Lower lobe of right lung (tissue), 2 donors: ENCODE measurements at regions not wholly inside any gene's neighbourhood (a gene's known extent, or its start where the extent isn't known, plus 50 kb on each side); places are given as distances from the start of the nearest gene placed in this dataset.

ENCODE experiments used
- ATAC-seq, 2 donors: fragments of 200-7000 bp; cut with Tn5 transposase; one replicate each; pipeline ENCODE4 v1.9.1; 2020 to 2022; ENCODE audit warnings: mild to moderate bottlenecking in 2 of 2, moderate library complexity in 2 of 2
- DNase-seq: peaks from one replicate; pipeline ENCODE4 v3.0.0-alpha.2; 2020
- H3K27ac ChIP-seq: fragments of 200-600 bp; one replicate; pipeline ENCODE4 v1.8.0; 2022
- H3K27me3 ChIP-seq: fragments of 200-600 bp; one replicate; pipeline ENCODE4 v1.8.0; 2022; ENCODE audit warnings: low read depth
- H3K36me3 ChIP-seq: fragments of 200-600 bp; one replicate; pipeline ENCODE4 v1.8.0; 2022; ENCODE audit warnings: mild to moderate bottlenecking
- H3K4me1 ChIP-seq: fragments of 200-600 bp; one replicate; pipeline ENCODE4 v1.8.0; 2022
- H3K4me3 ChIP-seq: fragments of 200-600 bp; one replicate; pipeline ENCODE4 v1.8.0; 2022; ENCODE audit warnings: mild to moderate bottlenecking
- H3K9me3 ChIP-seq: fragments of 200-600 bp; one replicate; pipeline ENCODE4 v1.8.0; 2022
- intact Hi-C: fragments of 100-400 bp; cut with DNase I; formaldehyde crosslinking; loops from one replicate; pipeline ENCODE4 v1.11.0; 2022
- TF ChIP-seq, protein P1 (sequence below): fragments of 200-600 bp; IDR thresholded peaks from one replicate; pipeline ENCODE4 v1.8.0; 2022; ENCODE audit warnings: antibody characterized with exemption, mild to moderate bottlenecking
- donor health status: DM: no; HTN: yes; CAD: no; lungs with severe emphysema.

DNA sequence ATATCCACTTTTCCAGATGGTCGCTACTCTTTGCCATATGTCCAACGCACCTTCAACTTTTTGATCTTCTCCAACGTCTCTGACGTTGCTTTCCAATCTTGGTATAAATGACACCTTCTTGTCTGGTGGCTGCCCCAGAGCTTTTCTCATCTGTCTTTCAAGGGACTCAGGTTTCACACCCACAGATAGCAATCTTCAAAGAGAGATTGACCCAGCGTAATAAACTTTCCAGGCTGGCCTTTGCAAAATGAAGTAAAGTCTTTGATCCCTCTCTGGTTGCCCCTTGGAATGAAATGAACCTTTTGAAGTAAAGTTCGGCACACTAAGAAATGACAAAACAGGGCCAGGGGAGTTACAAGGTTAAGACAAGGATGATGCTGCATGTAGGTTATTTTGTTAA, 138.4 kb upstream of the BDNF start:
- ATAC-seq (no peak), DNase-seq (no peak)
- no peaks in the 10 kb centered on the region for H3K27me3 ChIP-seq
- no peaks in the 10 kb centered on the region for H3K36me3 ChIP-seq
- TF ChIP-seq, protein P1, sequence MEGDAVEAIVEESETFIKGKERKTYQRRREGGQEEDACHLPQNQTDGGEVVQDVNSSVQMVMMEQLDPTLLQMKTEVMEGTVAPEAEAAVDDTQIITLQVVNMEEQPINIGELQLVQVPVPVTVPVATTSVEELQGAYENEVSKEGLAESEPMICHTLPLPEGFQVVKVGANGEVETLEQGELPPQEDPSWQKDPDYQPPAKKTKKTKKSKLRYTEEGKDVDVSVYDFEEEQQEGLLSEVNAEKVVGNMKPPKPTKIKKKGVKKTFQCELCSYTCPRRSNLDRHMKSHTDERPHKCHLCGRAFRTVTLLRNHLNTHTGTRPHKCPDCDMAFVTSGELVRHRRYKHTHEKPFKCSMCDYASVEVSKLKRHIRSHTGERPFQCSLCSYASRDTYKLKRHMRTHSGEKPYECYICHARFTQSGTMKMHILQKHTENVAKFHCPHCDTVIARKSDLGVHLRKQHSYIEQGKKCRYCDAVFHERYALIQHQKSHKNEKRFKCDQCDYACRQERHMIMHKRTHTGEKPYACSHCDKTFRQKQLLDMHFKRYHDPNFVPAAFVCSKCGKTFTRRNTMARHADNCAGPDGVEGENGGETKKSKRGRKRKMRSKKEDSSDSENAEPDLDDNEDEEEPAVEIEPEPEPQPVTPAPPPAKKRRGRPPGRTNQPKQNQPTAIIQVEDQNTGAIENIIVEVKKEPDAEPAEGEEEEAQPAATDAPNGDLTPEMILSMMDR = no peak
- H3K4me3 ChIP-seq = no peak overlapping the region
- no peak overlapping the region for H3K27ac ChIP-seq
- no peaks in the 10 kb centered on the region for H3K4me1 ChIP-seq
- no peaks in the 10 kb centered on the region for H3K9me3 ChIP-seq
- intact Hi-C loops = no loop called here

DNA sequence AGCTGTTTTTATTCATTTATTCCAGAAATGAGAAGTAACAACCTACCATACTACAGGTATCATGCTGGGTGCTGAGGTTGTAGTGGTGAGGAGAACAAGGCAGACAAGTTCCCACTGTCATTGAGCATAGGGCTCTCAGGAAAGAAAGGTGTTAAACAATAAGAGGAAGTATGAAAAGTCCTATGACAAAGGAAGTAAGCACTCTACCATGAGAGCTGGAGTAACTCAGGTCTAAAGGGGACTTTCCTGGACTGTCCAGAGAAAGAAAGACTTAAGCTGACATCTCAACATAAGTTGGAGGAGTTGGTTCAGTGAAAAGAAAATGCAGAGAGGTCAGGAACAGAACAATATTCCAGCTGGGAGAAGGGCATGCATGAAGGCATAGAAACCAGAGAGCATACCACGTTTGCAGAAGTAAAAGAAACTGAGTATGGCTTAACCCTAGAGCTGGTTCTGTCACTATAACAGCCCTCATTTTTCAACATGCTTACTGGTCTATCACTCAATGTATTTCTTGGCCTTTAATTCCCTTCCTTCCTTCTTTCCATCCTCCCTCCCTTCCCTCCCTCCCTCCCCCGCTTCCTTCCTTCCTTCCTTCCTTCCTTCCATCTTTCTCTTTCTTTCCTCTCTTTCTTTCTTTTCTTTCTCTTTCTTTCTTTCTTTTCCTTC, 137.8 kb upstream of the BDNF start:
- TF ChIP-seq, protein P1 = no peak
- H3K4me1 ChIP-seq = no peaks in the 10 kb centered on the region
- H3K36me3 ChIP-seq = no peaks in the 10 kb centered on the region
- no peak overlapping the region for H3K4me3 ChIP-seq
- H3K9me3 ChIP-seq = no peaks in the 10 kb centered on the region
- H3K27me3 ChIP-seq = no peaks in the 10 kb centered on the region
- intact Hi-C loops = no loop called here
- no peak overlapping the region for H3K27ac ChIP-seq
- DNase-seq (no peak), ATAC-seq (no peak)

DNA sequence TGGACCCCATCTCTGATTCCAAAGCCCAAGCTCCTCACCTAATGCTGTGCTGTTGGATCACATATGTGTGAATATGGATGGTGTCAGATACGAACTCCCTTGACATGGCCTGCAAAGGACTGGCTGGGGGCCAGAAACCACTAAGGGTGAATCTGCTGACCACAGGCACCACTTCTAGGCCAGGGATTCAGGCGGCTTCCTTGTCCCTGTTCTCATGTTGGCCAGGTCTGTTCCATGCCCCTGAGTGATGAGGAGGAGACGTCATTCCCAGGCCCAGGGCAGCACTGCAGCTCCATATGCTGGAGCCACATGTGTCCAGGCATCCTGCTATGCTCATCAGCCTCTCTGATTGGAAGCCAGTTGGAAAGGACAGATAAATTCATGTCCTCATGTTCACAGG, 130.0 kb upstream of the BDNF start:
- Histone ChIP-seq H3K36me3 (no peaks in the 10 kb centered on the region), H3K4me1 (no peaks in the 10 kb centered on the region), H3K4me3 (no peak overlapping the region), H3K9me3 (no peaks in the 10 kb centered on the region), H3K27ac (no peak overlapping the region), H3K27me3 (no peaks in the 10 kb centered on the region)
- DNase-seq (no peak), ATAC-seq (no peak)
- TF ChIP-seq, protein P1 = no peak
- intact Hi-C loops = no loop called here

DNA sequence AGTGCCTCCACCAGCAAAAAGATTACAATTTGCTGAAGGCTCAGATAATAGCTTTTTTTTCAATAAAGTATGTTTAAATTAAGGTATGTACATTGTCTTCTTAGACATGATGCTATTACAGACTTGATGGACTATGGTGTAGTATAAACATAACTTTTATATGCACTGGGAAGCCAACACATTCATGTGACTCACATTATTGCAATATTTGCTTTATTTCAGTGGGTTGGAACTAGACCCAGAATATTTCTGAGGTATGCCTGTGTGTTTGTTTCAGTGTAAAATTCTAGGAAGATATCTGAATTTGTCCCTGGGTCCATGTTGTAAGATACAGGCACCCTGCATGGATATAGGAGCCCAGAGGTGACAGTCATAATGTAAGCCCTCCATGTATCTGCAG, 120.0 kb upstream of the BDNF start:
- H3K4me1 ChIP-seq = no peaks in the 10 kb centered on the region
- ATAC-seq (no peak), DNase-seq (no peak)
- no peak overlapping the region for H3K4me3 ChIP-seq
- TF ChIP-seq, protein P1 = no peak
- H3K27me3 ChIP-seq = no peaks in the 10 kb centered on the region
- intact Hi-C loops = no loop called here
- H3K36me3 ChIP-seq = no peaks in the 10 kb centered on the region
- H3K9me3 ChIP-seq = no peaks in the 10 kb centered on the region
- H3K27ac ChIP-seq = no peak overlapping the region

DNA sequence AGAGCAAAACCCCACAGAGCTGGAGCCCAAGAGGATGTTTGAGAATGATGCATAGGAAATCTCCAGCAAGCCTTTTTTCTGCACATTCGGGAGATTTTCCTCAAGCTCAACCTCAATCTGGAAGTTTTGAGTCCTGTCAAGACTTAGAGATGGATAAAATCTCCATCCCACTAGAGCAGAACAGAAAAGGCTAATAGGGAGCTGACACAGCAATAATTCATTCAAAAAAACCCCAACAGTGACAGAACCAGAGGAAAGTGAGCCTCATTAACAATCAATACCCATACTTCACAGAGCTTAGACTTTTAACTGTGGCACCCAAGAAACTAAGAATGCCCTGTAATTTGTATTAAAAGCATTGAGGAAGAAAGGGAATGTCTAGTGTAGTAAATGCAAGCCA, 115.9 kb upstream of the BDNF start:
- Histone ChIP-seq H3K27me3 (no peaks in the 10 kb centered on the region), H3K4me1 (no peaks in the 10 kb centered on the region), H3K4me3 (no peak overlapping the region), H3K27ac (no peak overlapping the region), H3K36me3 (no peaks in the 10 kb centered on the region), H3K9me3 (no peaks in the 10 kb centered on the region)
- no peak for ATAC-seq
- intact Hi-C loops = no loop called here
- TF ChIP-seq, protein P1 = no peak
- no peak for DNase-seq
